WERI-Rb-1 (cell line): ENCODE measurements at regions not wholly inside any gene's neighbourhood (a gene's known extent, or its start where the extent isn't known, plus 50 kb on each side); places are given as distances from the start of the nearest gene placed in this dataset.

Experiments used
- DNase-seq: peaks from one replicate; pipeline ENCODE4 v3.0.0-alpha.2; 2020
- H3K27ac ChIP-seq: fragments of 250-450 bp; sonication (Bioruptor Pico); 2 replicates; pipeline ENCODE4 v1.5.1; 2020; ENCODE audit warnings: mild to moderate bottlenecking, moderate library complexity
- H3K27me3 ChIP-seq: fragments of 250-450 bp; sonication (Bioruptor Pico); 2 replicates; pipeline ENCODE4 v1.5.1; 2021; ENCODE audit warnings: mild to moderate bottlenecking, low read depth, moderate library complexity; ENCODE audit not compliant: insufficient read depth, severe bottlenecking
- H3K36me3 ChIP-seq: fragments of 250-450 bp; sonication (Bioruptor Pico); 2 replicates; pipeline ENCODE4 v1.5.1; 2020; ENCODE audit warnings: mild to moderate bottlenecking, moderate library complexity
- H3K4me3 ChIP-seq: 2 replicates; pipeline ENCODE4 v1.5.1; 2011; ENCODE audit warnings: low read depth, mild to moderate bottlenecking, control low read depth, low read length
- H3K9me3 ChIP-seq: fragments of 250-450 bp; sonication (Bioruptor Pico); 2 replicates; pipeline ENCODE4 v1.5.1; 2021; ENCODE audit warnings: mild to moderate bottlenecking, moderate library complexity; ENCODE audit not compliant: severe bottlenecking
- TF ChIP-seq, protein P1 (sequence below): IDR thresholded peaks from 2 replicates; pipeline ENCODE4 v1.5.1; 2011; ENCODE audit warnings: low read depth, mild to moderate bottlenecking, control low read depth, inconsistent platforms, low read length

GRCh38 chr3:144033863-144034262 lies 62.2 kb downstream of the DIPK2A start:
- H3K27me3 ChIP-seq = no peaks in the 10 kb centered on the region
- no peaks in the 10 kb centered on the region for H3K36me3 ChIP-seq
- TF ChIP-seq, protein P1, sequence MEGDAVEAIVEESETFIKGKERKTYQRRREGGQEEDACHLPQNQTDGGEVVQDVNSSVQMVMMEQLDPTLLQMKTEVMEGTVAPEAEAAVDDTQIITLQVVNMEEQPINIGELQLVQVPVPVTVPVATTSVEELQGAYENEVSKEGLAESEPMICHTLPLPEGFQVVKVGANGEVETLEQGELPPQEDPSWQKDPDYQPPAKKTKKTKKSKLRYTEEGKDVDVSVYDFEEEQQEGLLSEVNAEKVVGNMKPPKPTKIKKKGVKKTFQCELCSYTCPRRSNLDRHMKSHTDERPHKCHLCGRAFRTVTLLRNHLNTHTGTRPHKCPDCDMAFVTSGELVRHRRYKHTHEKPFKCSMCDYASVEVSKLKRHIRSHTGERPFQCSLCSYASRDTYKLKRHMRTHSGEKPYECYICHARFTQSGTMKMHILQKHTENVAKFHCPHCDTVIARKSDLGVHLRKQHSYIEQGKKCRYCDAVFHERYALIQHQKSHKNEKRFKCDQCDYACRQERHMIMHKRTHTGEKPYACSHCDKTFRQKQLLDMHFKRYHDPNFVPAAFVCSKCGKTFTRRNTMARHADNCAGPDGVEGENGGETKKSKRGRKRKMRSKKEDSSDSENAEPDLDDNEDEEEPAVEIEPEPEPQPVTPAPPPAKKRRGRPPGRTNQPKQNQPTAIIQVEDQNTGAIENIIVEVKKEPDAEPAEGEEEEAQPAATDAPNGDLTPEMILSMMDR = no peak
- no peak overlapping the region for H3K27ac ChIP-seq
- no peak for DNase-seq
- H3K9me3 ChIP-seq = no peaks in the 10 kb centered on the region
- no peak overlapping the region for H3K4me3 ChIP-seq

DNA sequence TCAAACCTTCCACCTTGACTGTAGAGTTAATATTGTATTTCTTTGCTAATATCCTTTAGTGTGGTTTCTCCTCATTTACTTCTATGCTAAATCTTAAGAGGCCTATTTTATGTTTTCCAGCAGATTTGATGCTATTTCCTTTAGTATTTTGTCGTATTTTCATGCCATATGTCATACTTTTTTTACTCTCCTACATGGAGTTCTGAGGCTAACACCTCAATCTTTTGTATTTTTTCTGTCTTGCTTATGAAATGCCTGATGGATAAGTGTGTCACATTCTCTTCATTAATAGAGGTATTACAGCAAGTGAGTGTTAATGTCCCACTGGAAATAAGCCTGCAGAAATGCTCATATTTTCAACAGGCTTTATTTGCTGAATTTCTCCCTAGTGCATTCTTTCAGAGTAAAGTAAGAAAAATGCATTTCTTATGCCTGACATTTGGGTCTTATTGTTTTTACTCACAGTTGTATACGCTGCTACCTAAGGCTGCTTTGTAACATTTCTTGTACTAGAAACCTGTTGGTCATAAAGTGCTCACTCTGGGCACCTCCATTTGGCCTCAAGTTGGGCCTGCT lies 63.2 kb downstream of the DIPK2A start:
- Histone ChIP-seq H3K9me3 (no peaks in the 10 kb centered on the region), H3K4me3 (no peak overlapping the region), H3K27me3 (no peaks in the 10 kb centered on the region), H3K27ac (no peak overlapping the region), H3K36me3 (no peaks in the 10 kb centered on the region)
- TF ChIP-seq, protein P1 = no peak
- DNase-seq = no peak

GRCh38 chr3:144036498-144036897 lies 64.9 kb downstream of the DIPK2A start:
- Histone ChIP-seq H3K27me3 (no peaks in the 10 kb centered on the region), H3K4me3 (no peak overlapping the region)

GRCh38 chr3:144039661-144040060 lies 68.0 kb downstream of the DIPK2A start:
- Histone ChIP-seq H3K9me3 (no peaks in the 10 kb centered on the region), H3K27ac (no peak overlapping the region), H3K27me3 (no peaks in the 10 kb centered on the region), H3K4me3 (no peak overlapping the region), H3K36me3 (no peaks in the 10 kb centered on the region)
- TF ChIP-seq, protein P1 = no peak
- no peak for DNase-seq

More at GRCh38 chr3:144036498-144036897, 64.9 kb downstream of the DIPK2A start:
- DNase-seq = peak; percentile 16
- Histone ChIP-seq H3K9me3 (no peaks in the 10 kb centered on the region), H3K27ac (no peak overlapping the region), H3K36me3 (no peaks in the 10 kb centered on the region)
- TF ChIP-seq, protein P1 = no peak

GRCh38 chr3:144041960-144042556 lies 70.4 kb downstream of the DIPK2A start:
- TF ChIP-seq, protein P1 = no peak
- no peak overlapping the region for H3K4me3 ChIP-seq
- no peaks in the 10 kb centered on the region for H3K36me3 ChIP-seq
- H3K27me3 ChIP-seq = no peaks in the 10 kb centered on the region
- H3K27ac ChIP-seq = no peak overlapping the region
- DNase-seq = no peak
- no peaks in the 10 kb centered on the region for H3K9me3 ChIP-seq

DNA sequence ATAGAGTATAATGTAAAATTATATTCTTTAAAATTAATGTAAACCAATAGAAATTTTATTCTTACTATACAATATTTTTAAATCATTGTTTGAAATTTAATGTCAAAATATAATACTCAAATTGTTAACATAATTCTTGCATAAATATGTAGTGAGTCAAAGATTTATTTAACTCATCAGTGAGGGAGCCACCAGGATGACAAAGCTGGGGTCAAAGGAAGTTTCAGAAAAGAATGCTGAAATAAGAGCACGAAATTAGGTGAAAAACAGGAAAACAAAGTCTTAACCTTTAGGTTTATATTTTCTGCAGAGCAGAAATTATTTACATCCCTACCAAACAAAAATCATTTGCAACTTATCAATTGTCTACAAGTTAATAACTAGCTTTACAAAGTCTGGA lies 74.1 kb downstream of the DIPK2A start:
- TF ChIP-seq, protein P1 = no peak
- DNase-seq = no peak
- H3K4me3 ChIP-seq = no peak overlapping the region
- no peaks in the 10 kb centered on the region for H3K27me3 ChIP-seq
- H3K36me3 ChIP-seq = no peaks in the 10 kb centered on the region
- H3K27ac ChIP-seq = no peak overlapping the region
- H3K9me3 ChIP-seq = no peaks in the 10 kb centered on the region
